Body of pancreas (tissue), 4 donors: ENCODE measurements at regions not wholly inside any gene's neighbourhood (a gene's known extent, or its start where the extent isn't known, plus 50 kb on each side); places are given as distances from the start of the nearest gene placed in this dataset.

Source experiments
- POLR2A ChIP-seq, 3 donors: fragments of 450-650 bp; IDR thresholded peaks; one replicate each; pipeline ENCODE4 v1.6.1; 2016; ENCODE audit warnings: antibody characterized with exemption in 3 of 3, mild to moderate bottlenecking in 2 of 3
- TF ChIP-seq, protein P1 (sequence below), 7 experiments: fragments of 450-650 bp in 4 of 7; fragments of 200-600 bp in 3 of 7; sonication (generic) in 3 of 7; IDR thresholded peaks; one replicate each; pipeline ENCODE4 v1.5.1; 2016 to 2019; ENCODE audit warnings: antibody characterized with exemption in 7 of 7

DNA sequence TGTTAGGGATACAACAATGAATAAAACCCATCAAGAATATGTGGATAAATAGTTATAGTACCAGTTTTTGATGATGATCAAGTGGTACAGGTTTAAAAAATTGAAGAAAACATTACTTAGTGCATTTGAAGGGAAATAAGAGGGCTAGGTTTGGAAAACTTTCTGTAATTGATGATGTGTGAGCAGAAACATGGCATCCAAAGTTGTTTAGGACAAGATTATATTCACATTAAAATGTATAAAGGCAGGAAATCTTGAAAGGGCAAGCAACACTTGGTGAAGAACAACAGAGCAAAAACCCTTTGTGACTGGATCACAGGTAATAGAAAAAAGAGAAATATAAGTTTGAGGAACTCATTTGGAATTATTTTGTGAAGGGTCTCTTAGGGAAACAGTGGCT lies 572.3 kb upstream of the RAG2 start:
- TF ChIP-seq, protein P1, sequence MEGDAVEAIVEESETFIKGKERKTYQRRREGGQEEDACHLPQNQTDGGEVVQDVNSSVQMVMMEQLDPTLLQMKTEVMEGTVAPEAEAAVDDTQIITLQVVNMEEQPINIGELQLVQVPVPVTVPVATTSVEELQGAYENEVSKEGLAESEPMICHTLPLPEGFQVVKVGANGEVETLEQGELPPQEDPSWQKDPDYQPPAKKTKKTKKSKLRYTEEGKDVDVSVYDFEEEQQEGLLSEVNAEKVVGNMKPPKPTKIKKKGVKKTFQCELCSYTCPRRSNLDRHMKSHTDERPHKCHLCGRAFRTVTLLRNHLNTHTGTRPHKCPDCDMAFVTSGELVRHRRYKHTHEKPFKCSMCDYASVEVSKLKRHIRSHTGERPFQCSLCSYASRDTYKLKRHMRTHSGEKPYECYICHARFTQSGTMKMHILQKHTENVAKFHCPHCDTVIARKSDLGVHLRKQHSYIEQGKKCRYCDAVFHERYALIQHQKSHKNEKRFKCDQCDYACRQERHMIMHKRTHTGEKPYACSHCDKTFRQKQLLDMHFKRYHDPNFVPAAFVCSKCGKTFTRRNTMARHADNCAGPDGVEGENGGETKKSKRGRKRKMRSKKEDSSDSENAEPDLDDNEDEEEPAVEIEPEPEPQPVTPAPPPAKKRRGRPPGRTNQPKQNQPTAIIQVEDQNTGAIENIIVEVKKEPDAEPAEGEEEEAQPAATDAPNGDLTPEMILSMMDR (IDR thresholded peaks at IDR 0.05) = no peak
- TF ChIP-seq POLR2A (IDR thresholded peaks at IDR 0.05) = no peak
